H1 (cell line): ENCODE measurements at regions not wholly inside any gene's neighbourhood (a gene's known extent, or its start where the extent isn't known, plus 50 kb on each side); places are given as distances from the start of the nearest gene placed in this dataset.

Source experiments
- CTCF ChIA-PET: fragments of 300-600 bp; sonication (Branson Sonifier 250); formaldehyde crosslinking; loops from one replicate; lab custom pipeline; 2021; ENCODE audit not compliant: partially characterized antibody; lab: Charles Lee
- POLR2A ChIA-PET: fragments of 300-600 bp; sonication (Branson Sonifier 250); formaldehyde crosslinking; loops from one replicate; lab custom pipeline; 2021; ENCODE audit warnings: inconsistent platforms; ENCODE audit not compliant: partially characterized antibody; lab: Charles Lee
- DNase-seq, 2 experiments: peaks; one replicate each; pipeline versions ENCODE4 v3.0.0 to v3.0.0-alpha.2; 2010 to 2022; ENCODE audit warnings: low spot score in 2 of 2, low read depth in 1 of 2, mixed read lengths in 1 of 2
- FAIRE-seq: peaks from 2 replicates; lab custom pipeline; 2011; peaks lifted over from hg19 to GRCh38; lab: Jason Lieb, UNC
- H2AFZ ChIP-seq: 2 replicates; pipeline ENCODE4 v1.8.1; 2012; ENCODE audit warnings: low read length, inconsistent platforms
- H2AK5ac ChIP-seq: 2 replicates; pipeline ENCODE4 v1.6.1; 2013; ENCODE audit warnings: low read depth, low read length
- H2BK120ac ChIP-seq: replicated peaks from 2 replicates; pipeline ENCODE3; 2013; ENCODE audit warnings: low read depth, low read length, inconsistent platforms
- H2BK12ac ChIP-seq: 2 replicates; pipeline ENCODE4 v1.6.1; 2013; ENCODE audit warnings: low read depth, low read length
- H2BK15ac ChIP-seq: 2 replicates; pipeline ENCODE4 v1.6.1; 2013; ENCODE audit warnings: low read length
- H2BK20ac ChIP-seq: 2 replicates; pipeline ENCODE4 v1.6.1; 2013; ENCODE audit warnings: low read length
- H2BK5ac ChIP-seq: 2 replicates; pipeline ENCODE4 v1.6.1; 2013; ENCODE audit warnings: low read depth, low read length
- H3K14ac ChIP-seq: 2 replicates; pipeline ENCODE4 v1.6.1; 2013; ENCODE audit warnings: inconsistent platforms; ENCODE audit not compliant: insufficient read length
- H3K18ac ChIP-seq: 2 replicates; pipeline ENCODE4 v1.6.1; 2013; ENCODE audit warnings: low read length; ENCODE audit errors: extremely low read depth
- H3K23ac ChIP-seq: 2 replicates; pipeline ENCODE4 v1.6.1; 2013; ENCODE audit warnings: inconsistent platforms; ENCODE audit not compliant: insufficient read length
- H3K23me2 ChIP-seq: 2 replicates; pipeline ENCODE4 v1.6.1; 2013; ENCODE audit warnings: low read depth, low read length
- H3K27ac ChIP-seq: 2 replicates; pipeline ENCODE4 v1.6.1; 2011; ENCODE audit warnings: low read depth, low read length, inconsistent platforms
- H3K27me3 ChIP-seq, 4 experiments: replicated peaks in 1 of 4; 1 replicate in 1 of 4; 2 replicates in 3 of 4; pipeline versions ENCODE4 v1.6.1 to v1.8.1; 2011 to 2013; ENCODE audit warnings: low read length in 3 of 4, mild to moderate bottlenecking in 3 of 4, inconsistent platforms in 2 of 4, mixed read lengths in 2 of 4, moderate library complexity in 1 of 4; ENCODE audit not compliant: control insufficient read depth in 3 of 4, insufficient read depth in 3 of 4; ENCODE audit errors: extremely low read depth in 1 of 4
- H3K36me3 ChIP-seq, 4 experiments: 2 replicates each; pipeline versions ENCODE4 v1.6.1 to v1.8.1; 2011 to 2013; ENCODE audit warnings: mild to moderate bottlenecking in 4 of 4, low read length in 3 of 4, moderate library complexity in 2 of 4, control low read depth in 1 of 4, inconsistent platforms in 1 of 4; ENCODE audit not compliant: insufficient read depth in 4 of 4, control insufficient read depth in 2 of 4
- H3K4ac ChIP-seq: replicated peaks from 2 replicates; pipeline ENCODE3; 2013; ENCODE audit warnings: low read length, low read depth, mixed read lengths, inconsistent platforms; ENCODE audit not compliant: insufficient read length
- H3K4me1 ChIP-seq, 4 experiments: replicated peaks in 1 of 4; 1 replicate in 1 of 4; 2 replicates in 3 of 4; pipeline versions ENCODE4 v1.6.1 to v1.8.1; 2011 to 2013; ENCODE audit warnings: low read length in 3 of 4, inconsistent platforms in 2 of 4, mixed read lengths in 1 of 4; ENCODE audit not compliant: insufficient read depth in 4 of 4, control insufficient read depth in 3 of 4
- H3K4me2 ChIP-seq, 2 experiments: 2 replicates each; pipeline versions ENCODE4 v1.6.1 to v1.8.1; 2011 to 2013; ENCODE audit warnings: low read depth in 2 of 2, low read length in 2 of 2, control low read depth in 1 of 2, inconsistent platforms in 1 of 2, mild to moderate bottlenecking in 1 of 2; ENCODE audit not compliant: insufficient read depth in 1 of 2
- H3K4me3 ChIP-seq, 4 experiments: fragments of 200-600, 300-600 bp in 1 of 4; sonication (generic), shearing (Covaris generic), sonication (Bioruptor Twin) in 1 of 4; 2 replicates each; pipeline versions ENCODE4 v1.5.1 to v1.8.1; 2011 to 2016; ENCODE audit warnings: low read length in 4 of 4, low read depth in 3 of 4, control low read depth in 2 of 4, inconsistent platforms in 2 of 4, mild to moderate bottlenecking in 2 of 4, mixed read lengths in 1 of 4, moderate library complexity in 1 of 4; ENCODE audit not compliant: insufficient read depth in 2 of 4; ENCODE audit errors: extremely low read depth in 1 of 4
- H3K56ac ChIP-seq: replicated peaks from 2 replicates; pipeline ENCODE3; 2013; ENCODE audit warnings: low read depth, mild to moderate bottlenecking, mixed read lengths, low read length, inconsistent platforms; ENCODE audit not compliant: insufficient read length
- H3K79me1 ChIP-seq: 2 replicates; pipeline ENCODE4 v1.6.1; 2013; ENCODE audit warnings: low read depth, low read length, control low read depth
- H3K79me2 ChIP-seq, 2 experiments: 2 replicates each; pipeline versions ENCODE4 v1.6.1 to v1.8.1; 2012 to 2013; ENCODE audit warnings: low read length in 2 of 2, mild to moderate bottlenecking in 2 of 2, inconsistent platforms in 1 of 2; ENCODE audit not compliant: insufficient read depth in 2 of 2, control insufficient read depth in 1 of 2
- H3K9ac ChIP-seq, 4 experiments: replicated peaks in 1 of 4; 1 replicate in 1 of 4; 2 replicates in 3 of 4; pipeline versions ENCODE4 v1.6.1 to v1.8.1; 2011 to 2013; ENCODE audit warnings: low read depth in 3 of 4, low read length in 3 of 4, control low read depth in 2 of 4, mild to moderate bottlenecking in 2 of 4, moderate library complexity in 2 of 4, inconsistent platforms in 1 of 4; ENCODE audit errors: extremely low read depth in 1 of 4
- H3K9me3 ChIP-seq, 2 experiments: 2 replicates each; pipeline versions ENCODE4 v1.6.1 to v1.8.1; 2012 to 2013; ENCODE audit warnings: mild to moderate bottlenecking in 2 of 2, moderate library complexity in 2 of 2, control low read depth in 1 of 2, inconsistent platforms in 1 of 2, low read depth in 1 of 2, low read length in 1 of 2, mixed read lengths in 1 of 2; ENCODE audit not compliant: insufficient read depth in 2 of 2
- H4K20me1 ChIP-seq, 2 experiments: replicated peaks in 1 of 2; 2 replicates each; pipeline versions ENCODE3 to v1.8.1; 2011 to 2013; ENCODE audit warnings: inconsistent platforms in 2 of 2, low read length in 2 of 2, mild to moderate bottlenecking in 1 of 2; ENCODE audit not compliant: insufficient read depth in 2 of 2, control insufficient read depth in 1 of 2
- H4K5ac ChIP-seq: 2 replicates; pipeline ENCODE4 v1.6.1; 2013; ENCODE audit warnings: low read length, low read depth, mixed read lengths, inconsistent platforms; ENCODE audit not compliant: insufficient read length
- H4K8ac ChIP-seq: 2 replicates; pipeline ENCODE4 v1.8.0; 2013; ENCODE audit warnings: mild to moderate bottlenecking, moderate library complexity, low read length, inconsistent platforms; ENCODE audit not compliant: insufficient read depth; ENCODE audit errors: extremely low read depth
- H4K91ac ChIP-seq: replicated peaks from 2 replicates; pipeline ENCODE3; 2013; ENCODE audit warnings: low read length, mixed read lengths, inconsistent platforms; ENCODE audit not compliant: insufficient read length
- ATF3 ChIP-seq: IDR thresholded peaks from 2 replicates; pipeline ENCODE4 v1.6.1; 2011; ENCODE audit warnings: low read depth, mild to moderate bottlenecking, low read length; ENCODE audit not compliant: insufficient read depth
- FOSL1 ChIP-seq: IDR thresholded peaks from 2 replicates; pipeline ENCODE4 v1.6.1; 2011; ENCODE audit warnings: mild to moderate bottlenecking, low read depth, low read length, moderate library complexity; ENCODE audit not compliant: insufficient read depth
- GTF2F1 ChIP-seq: IDR thresholded peaks from 2 replicates; pipeline ENCODE4 v1.6.1; 2012; ENCODE audit warnings: low read depth, low read length, improper control_type of control experiment, borderline replicate concordance
- HDAC2 ChIP-seq, 2 experiments: fragments of 300-600 bp in 1 of 2; sonication (generic) in 1 of 2; IDR thresholded peaks; 2 replicates each; pipeline ENCODE4 v1.6.1; 2011 to 2012; ENCODE audit warnings: low read depth in 2 of 2, low read length in 2 of 2, mild to moderate bottlenecking in 2 of 2, moderate library complexity in 2 of 2, borderline replicate concordance in 1 of 2, inconsistent platforms in 1 of 2
- MAFK ChIP-seq: IDR thresholded peaks from 2 replicates; pipeline ENCODE4 v1.6.1; 2012; ENCODE audit warnings: low read depth, mild to moderate bottlenecking, improper control_type of control experiment, low read length
- SIRT6 ChIP-seq: IDR thresholded peaks from one replicate; pipeline ENCODE4 v1.7.1; 2012; ENCODE audit warnings: low read length, inconsistent platforms
- SP2 ChIP-seq: IDR thresholded peaks from 2 replicates; pipeline ENCODE4 v1.6.1; 2012; ENCODE audit warnings: mild to moderate bottlenecking, low read length, inconsistent platforms
- SP4 ChIP-seq: IDR thresholded peaks from 2 replicates; pipeline ENCODE4 v1.6.1; 2012; ENCODE audit warnings: low read length, inconsistent platforms
- SUZ12 ChIP-seq: fragments of 200-600 bp; sonication (generic); IDR thresholded peaks from 2 replicates; pipeline ENCODE4 v1.6.1; 2012; ENCODE audit warnings: mild to moderate bottlenecking, inconsistent platforms, low read length, moderate library complexity, mixed read lengths
- TAF7 ChIP-seq: optimal IDR thresholded peaks from 2 replicates; pipeline ENCODE3; 2011; ENCODE audit warnings: low read depth, mild to moderate bottlenecking, inconsistent platforms, low read length, moderate library complexity, borderline replicate concordance
- USF2 ChIP-seq: IDR thresholded peaks from 2 replicates; pipeline ENCODE4 v1.6.1; 2011; ENCODE audit warnings: low read length, improper control_type of control experiment
- WGBS, 2 experiments: shearing (Covaris generic) in 1 of 2; methylation state at CpG; one replicate each; pipeline versions ENCODE4 v1.1.6 to v1.1.7; 2013 to 2015; ENCODE audit warnings: low lambda C conversion rate in 2 of 2, mixed read lengths in 2 of 2, inconsistent platforms in 1 of 2, low coverage in 1 of 2, missing lambda C conversion rate in 1 of 2; ENCODE audit not compliant: insufficient replicate concordance in 2 of 2, insufficient coverage in 1 of 2, insufficient read length in 1 of 2; ENCODE audit errors: extremely low coverage in 1 of 2, missing lambda C conversion rate in 1 of 2; 5-methylcytosine and 5-hydroxymethylcytosine counted together

GRCh38 chr14:25113394-25113793 lies 63.4 kb upstream of the STXBP6 start:
- POLR2A ChIA-PET: interaction anchor here (0.9 kb wide), 1 partner anchor 63 kb away, joined by 4 read pairs; the partner anchor contains the start of gene STXBP6
- TF ChIP-seq SP4 (no peak), ATF3 (no peak), HDAC2 (IDR thresholded peaks at IDR 0.05; ENCODE audit: borderline replicate concordance in 1 of 2, low read depth in 2 of 2, low read length in 2 of 2) (no peak), SIRT6 (no peak), GTF2F1 (no peak), SUZ12 (no peak), FOSL1 (no peak), TAF7 (no peak), SP2 (no peak), MAFK (no peak), USF2 (no peak)

More at GRCh38 chr14:25113394-25113793, 63.4 kb upstream of the STXBP6 start:
- H3K18ac ChIP-seq: no peak overlapping the region
- H2BK120ac ChIP-seq: no peak overlapping the region
- no peak overlapping the region for H3K23ac ChIP-seq
- H3K4me1 ChIP-seq: no peaks in the 10 kb centered on the region
- FAIRE-seq (no peak), DNase-seq (no peak)
- H2BK20ac ChIP-seq: no peak overlapping the region
- H3K23me2 ChIP-seq: no peaks in the 10 kb centered on the region
- H2AFZ ChIP-seq: no peak overlapping the region
- H3K56ac ChIP-seq: no peak overlapping the region
- CTCF ChIA-PET: interaction anchor here (1.0 to 2.2 kb wide), 3 partner anchors 10 to 307 kb away, joined by 3 to 8 read pairs (median 6); no protein-coding TSS in a partner anchor
- H3K4me2 ChIP-seq: no peak overlapping the region
- no peaks in the 10 kb centered on the region for H3K27me3 ChIP-seq
- no peak overlapping the region for H4K5ac ChIP-seq
- H3K4ac ChIP-seq: no peak overlapping the region
- no peak overlapping the region for H3K14ac ChIP-seq
- no peak overlapping the region for H2BK5ac ChIP-seq
- H2BK12ac ChIP-seq: no peak overlapping the region
- no peaks in the 10 kb centered on the region for H3K79me1 ChIP-seq
- H4K8ac ChIP-seq: no peak overlapping the region
- no peak overlapping the region for H2AK5ac ChIP-seq
- H3K4me3 ChIP-seq: no peak overlapping the region
- no peak overlapping the region for H3K27ac ChIP-seq
- no peak overlapping the region for H4K91ac ChIP-seq
- 83% methylated on average over 1 of the region's 1 CpG; no CpG with 5 or more reads in 1 of the 2 experiments for WGBS, 2 experiments
- no peaks in the 10 kb centered on the region for H3K36me3 ChIP-seq
- no peaks in the 10 kb centered on the region for H4K20me1 ChIP-seq
- no peak overlapping the region for H2BK15ac ChIP-seq
- H3K9ac ChIP-seq: no peak overlapping the region
- H3K79me2 ChIP-seq: no peaks in the 10 kb centered on the region
- no peaks in the 10 kb centered on the region for H3K9me3 ChIP-seq
